ENCODE measurements at regions not wholly inside any gene's neighbourhood (a gene's known extent, or its start where the extent isn't known, plus 50 kb on each side); places are given as distances from the start of the nearest gene placed in this dataset.

DNA sequence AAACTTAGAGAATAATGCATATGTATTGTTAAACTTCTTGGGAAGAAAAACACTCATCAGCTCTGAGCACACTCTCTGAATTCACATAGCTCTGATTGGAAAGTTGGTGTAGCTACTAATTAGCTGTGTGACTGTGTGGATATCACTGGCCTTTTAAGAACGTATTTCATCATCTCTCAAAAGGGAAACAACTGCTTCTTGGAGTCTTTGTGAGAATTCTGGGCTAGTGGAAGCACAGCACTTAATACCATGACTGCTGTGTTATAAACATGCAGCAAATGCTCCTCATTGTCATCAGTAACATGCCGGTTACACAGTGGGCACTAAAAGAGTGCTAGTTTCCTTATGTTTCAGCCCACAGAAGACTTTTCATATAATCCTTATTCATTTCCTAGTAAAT, 220.9 kb upstream of the CSNK1A1L start:
- POLR2A ChIA-PET: no interaction called here
- Histone ChIP-seq H3K79me2 (ENCODE audit: insufficient read depth, low read length) (no peaks in the 10 kb centered on the region), H3K36me3 (replicated peaks in 1 of 2; ENCODE audit: control insufficient read depth in 1 of 2, insufficient read depth in 2 of 2, low read length in 2 of 2) (no peaks in the 10 kb centered on the region), H3K9me3 (ENCODE audit: low read length) (no peaks in the 10 kb centered on the region), H2AFZ (ENCODE audit: low read length) (no peak overlapping the region), H3K27ac (ENCODE audit: extremely low read length, insufficient read depth, low read length) (no peak overlapping the region), H3K4me1 (ENCODE audit: insufficient read depth, low read length) (no peaks in the 10 kb centered on the region), H3K4me2 (ENCODE audit: low read depth, low read length) (no peak overlapping the region), H3K9ac (ENCODE audit: insufficient read depth, low read depth, low read length) (no peak overlapping the region), H3K27me3 (ENCODE audit: control insufficient read depth in 1 of 2, insufficient read depth in 2 of 2, low read length in 2 of 2) (no peaks in the 10 kb centered on the region; a peak in 1 of 5 replicates), H3K4me3 (replicated peaks in 1 of 3; ENCODE audit: insufficient read depth in 1 of 3, low read depth in 2 of 3, low read length in 3 of 3) (no peak overlapping the region), H4K20me1 (ENCODE audit: insufficient read depth, low read length) (no peaks in the 10 kb centered on the region)
- CTCF ChIA-PET (ENCODE audit: low intra/inter-chr PET ratio, low total read pairs): no interaction called here
- 23% methylated on average over 2 of the region's 2 CpGs for WGBS (ENCODE audit: low lambda C conversion rate)
- intact Hi-C loops (cut with micrococcal nuclease; ENCODE audit: unreplicated experiment) (no loop called here), in situ Hi-C loops (cut with HindIII; ENCODE audit: extremely low pct_ligation_motif_present, low pct_unique_long_range_greater_than_20kb) (no loop called here)
- FAIRE-seq (no peak), DNase-seq (ENCODE audit: low spot score) (no peak), ATAC-seq (no peak)
- BruUV-seq (replicated peaks): no TSS peak
- no peak for TF ChIP-seq ZNF446 (CRISPR knock-in tag; IDR thresholded peaks at IDR 0.05)
- TF ChIP-seq REXO4 (CRISPR knock-in tag; IDR thresholded peaks at IDR 0.05; ENCODE audit: borderline replicate concordance): no peak
- TF ChIP-seq ZNF605 (CRISPR knock-in tag; IDR thresholded peaks at IDR 0.05): no peak
- TF ChIP-seq, protein P1, sequence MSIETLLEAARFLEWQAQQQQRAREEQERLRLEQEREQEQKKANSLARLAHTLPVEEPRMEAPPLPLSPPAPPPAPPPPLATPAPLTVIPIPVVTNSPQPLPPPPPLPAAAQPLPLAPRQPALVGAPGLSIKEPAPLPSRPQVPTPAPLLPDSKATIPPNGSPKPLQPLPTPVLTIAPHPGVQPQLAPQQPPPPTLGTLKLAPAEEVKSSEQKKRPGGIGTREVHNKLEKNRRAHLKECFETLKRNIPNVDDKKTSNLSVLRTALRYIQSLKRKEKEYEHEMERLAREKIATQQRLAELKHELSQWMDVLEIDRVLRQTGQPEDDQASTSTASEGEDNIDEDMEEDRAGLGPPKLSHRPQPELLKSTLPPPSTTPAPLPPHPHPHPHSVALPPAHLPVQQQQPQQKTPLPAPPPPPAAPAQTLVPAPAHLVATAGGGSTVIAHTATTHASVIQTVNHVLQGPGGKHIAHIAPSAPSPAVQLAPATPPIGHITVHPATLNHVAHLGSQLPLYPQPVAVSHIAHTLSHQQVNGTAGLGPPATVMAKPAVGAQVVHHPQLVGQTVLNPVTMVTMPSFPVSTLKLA (IDR thresholded peaks at IDR 0.05): no peak
- TF ChIP-seq, protein P2, sequence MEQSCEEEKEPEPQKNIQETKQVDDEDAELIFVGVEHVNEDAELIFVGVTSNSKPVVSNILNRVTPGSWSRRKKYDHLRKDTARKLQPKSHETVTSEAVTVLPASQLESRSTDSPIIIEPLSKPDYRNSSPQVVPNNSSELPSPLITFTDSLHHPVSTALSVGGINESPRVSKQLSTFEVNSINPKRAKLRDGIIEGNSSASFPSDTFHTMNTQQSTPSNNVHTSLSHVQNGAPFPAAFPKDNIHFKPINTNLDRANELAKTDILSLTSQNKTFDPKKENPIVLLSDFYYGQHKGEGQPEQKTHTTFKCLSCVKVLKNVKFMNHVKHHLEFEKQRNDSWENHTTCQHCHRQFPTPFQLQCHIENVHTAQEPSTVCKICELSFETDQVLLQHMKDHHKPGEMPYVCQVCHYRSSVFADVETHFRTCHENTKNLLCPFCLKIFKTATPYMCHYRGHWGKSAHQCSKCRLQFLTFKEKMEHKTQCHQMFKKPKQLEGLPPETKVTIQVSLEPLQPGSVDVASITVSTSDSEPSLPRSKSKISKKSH (CRISPR knock-in tag; IDR thresholded peaks at IDR 0.05; ENCODE audit: borderline replicate concordance): no peak

DNA sequence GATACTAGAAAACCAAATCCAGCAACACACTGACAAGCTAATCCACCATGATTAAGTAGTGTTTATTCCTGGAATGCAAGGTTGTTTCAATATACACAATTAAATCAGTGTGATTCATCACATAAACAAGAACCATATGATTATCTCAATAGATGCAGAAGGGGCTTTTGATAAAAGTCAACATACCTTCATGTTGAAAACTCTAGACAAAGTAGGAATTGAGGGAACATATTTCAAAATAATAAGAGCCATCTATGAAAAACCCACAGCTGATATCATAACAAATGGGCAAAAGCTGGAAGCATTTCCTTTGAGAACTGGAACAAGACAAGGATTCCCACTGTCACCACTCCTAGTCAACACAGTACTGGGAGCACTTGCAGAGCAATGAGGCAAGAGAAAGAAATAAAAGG, 213.6 kb upstream of the CSNK1A1L start:
- in situ Hi-C loops (cut with HindIII; ENCODE audit: extremely low pct_ligation_motif_present, low pct_unique_long_range_greater_than_20kb): no loop called here
- H4K20me1 ChIP-seq (ENCODE audit: insufficient read depth, low read length): no peaks in the 10 kb centered on the region
- no peak overlapping the region for H3K4me2 ChIP-seq (ENCODE audit: low read depth, low read length)
- no peak for DNase-seq (ENCODE audit: low spot score)
- no peaks in the 10 kb centered on the region; a peak in 1 of 5 replicates for H3K27me3 ChIP-seq (ENCODE audit: control insufficient read depth in 1 of 2, insufficient read depth in 2 of 2, low read length in 2 of 2)
- no peak overlapping the region for H3K27ac ChIP-seq (ENCODE audit: extremely low read length, insufficient read depth, low read length)
- H3K4me1 ChIP-seq (ENCODE audit: insufficient read depth, low read length): no peaks in the 10 kb centered on the region
- H3K9ac ChIP-seq (ENCODE audit: insufficient read depth, low read depth, low read length): no peak overlapping the region
- FAIRE-seq: no peak
- H2AFZ ChIP-seq (ENCODE audit: low read length): no peak overlapping the region
- no peak overlapping the region for H3K4me3 ChIP-seq (replicated peaks in 1 of 3; ENCODE audit: insufficient read depth in 1 of 3, low read depth in 2 of 3, low read length in 3 of 3)
- ChIA-PET POLR2A (no interaction called here), CTCF (ENCODE audit: low intra/inter-chr PET ratio, low total read pairs) (no interaction called here)
- intact Hi-C loops (cut with micrococcal nuclease; ENCODE audit: unreplicated experiment): no loop called here
- ATAC-seq: no peak
- no peaks in the 10 kb centered on the region for H3K36me3 ChIP-seq (replicated peaks in 1 of 2; ENCODE audit: control insufficient read depth in 1 of 2, insufficient read depth in 2 of 2, low read length in 2 of 2)
- TF ChIP-seq ZIK1 (CRISPR knock-in tag; IDR thresholded peaks at IDR 0.05; ENCODE audit: borderline replicate concordance, low read depth): no peak
- no peak for TF ChIP-seq ZMYM4 (CRISPR knock-in tag; IDR thresholded peaks at IDR 0.05)
- no peak for TF ChIP-seq HMG20A (CRISPR knock-in tag; IDR thresholded peaks at IDR 0.05; ENCODE audit: borderline replicate concordance)
- TF ChIP-seq MTF1 (CRISPR knock-in tag; IDR thresholded peaks at IDR 0.05): no peak
- TF ChIP-seq, protein P3, sequence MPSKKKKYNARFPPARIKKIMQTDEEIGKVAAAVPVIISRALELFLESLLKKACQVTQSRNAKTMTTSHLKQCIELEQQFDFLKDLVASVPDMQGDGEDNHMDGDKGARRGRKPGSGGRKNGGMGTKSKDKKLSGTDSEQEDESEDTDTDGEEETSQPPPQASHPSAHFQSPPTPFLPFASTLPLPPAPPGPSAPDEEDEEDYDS (CRISPR knock-in tag; IDR thresholded peaks at IDR 0.05): no peak
- TF ChIP-seq KDM1A (CRISPR knock-in tag; IDR thresholded peaks at IDR 0.05): no peak
- H3K9me3 ChIP-seq (ENCODE audit: low read length): no peaks in the 10 kb centered on the region
- no peaks in the 10 kb centered on the region for H3K79me2 ChIP-seq (ENCODE audit: insufficient read depth, low read length)
- BruUV-seq (replicated peaks): no TSS peak

Measured in HepG2 (cell line).